CD4-positive, alpha-beta T cell treated with Interleukin-17A for 4 hours (primary cell): ENCODE measurements at regions not wholly inside any gene's neighbourhood (a gene's known extent, or its start where the extent isn't known, plus 50 kb on each side); places are given as distances from the start of the nearest gene placed in this dataset.
A peak's percentile ranks its signal among the peaks of the same experiment; 100 is the strongest.
"Not testable (repeated sequence)": the region's sequence is repeated elsewhere in the genome, so short reads cannot be mapped to it uniquely, and the experiment has no call there.

ENCODE experiments used
- DNase-seq: peaks from one replicate; pipeline ENCODE4 v3.0.0-alpha.2; 2020; ENCODE audit warnings: mixed read lengths

DNA sequence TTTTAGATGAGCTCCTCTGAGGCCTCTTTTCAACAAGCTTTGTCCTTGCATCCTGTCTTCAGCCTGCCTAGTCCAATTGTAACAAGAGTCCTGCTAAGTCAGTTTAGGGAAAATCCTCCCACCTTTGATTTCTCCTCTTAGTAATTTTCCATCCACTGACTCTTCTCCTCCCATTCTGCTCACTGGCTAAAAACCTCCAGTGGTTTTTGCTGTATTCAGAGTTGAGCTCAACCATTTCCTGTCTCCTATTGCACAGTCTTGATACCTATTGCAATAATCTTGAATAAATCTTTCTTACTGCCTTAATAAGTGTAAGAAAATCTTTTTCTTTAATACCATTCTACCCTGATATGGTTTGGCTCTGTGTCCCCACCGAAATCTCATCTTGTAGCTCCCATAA is 117.8 kb upstream of the ENPP6 start:
- no peak for DNase-seq

- not testable (repeated sequence) for DNase-seq
These were observed 115.8 kb upstream of the ENPP6 start for GRCh38 chr4:184333446-184333845.

- DNase-seq: no peak
These were observed 113.8 kb upstream of the ENPP6 start for GRCh38 chr4:184331268-184331995.

DNA sequence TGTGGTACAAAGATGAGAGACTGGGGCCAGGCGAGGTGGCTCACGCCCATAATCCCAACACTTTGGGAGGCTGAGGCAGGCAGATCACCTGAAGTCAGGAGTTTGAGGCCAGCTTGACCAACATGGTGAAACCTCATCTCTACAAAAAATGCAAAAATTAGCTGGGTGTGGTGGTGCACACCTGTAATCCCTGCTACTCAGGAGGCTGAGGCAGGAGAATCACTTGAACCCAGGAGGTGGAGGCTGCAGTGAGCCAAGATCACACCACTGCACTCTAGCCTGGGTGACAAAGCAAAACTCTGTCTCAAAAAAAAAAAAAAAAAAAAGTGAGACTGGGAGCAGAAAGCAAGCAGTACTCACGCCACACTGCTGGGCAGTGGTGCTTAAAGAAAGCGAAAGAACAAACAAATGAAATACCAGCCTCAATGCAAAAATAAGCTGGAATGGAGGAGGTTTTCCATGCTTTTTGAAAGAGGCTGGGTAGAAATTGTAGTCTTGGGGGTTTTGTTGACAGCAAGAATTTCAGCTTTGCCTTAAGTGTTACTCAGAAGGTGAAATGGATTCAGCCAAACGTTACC is 112.9 kb upstream of the ENPP6 start:
- not testable (repeated sequence) for DNase-seq

GRCh38 chr4:184329659-184330400 is 112.2 kb upstream of the ENPP6 start:
- DNase-seq: no peak

- no peak for DNase-seq
These were observed 111.6 kb upstream of the ENPP6 start for GRCh38 chr4:184329235-184329634.

DNA sequence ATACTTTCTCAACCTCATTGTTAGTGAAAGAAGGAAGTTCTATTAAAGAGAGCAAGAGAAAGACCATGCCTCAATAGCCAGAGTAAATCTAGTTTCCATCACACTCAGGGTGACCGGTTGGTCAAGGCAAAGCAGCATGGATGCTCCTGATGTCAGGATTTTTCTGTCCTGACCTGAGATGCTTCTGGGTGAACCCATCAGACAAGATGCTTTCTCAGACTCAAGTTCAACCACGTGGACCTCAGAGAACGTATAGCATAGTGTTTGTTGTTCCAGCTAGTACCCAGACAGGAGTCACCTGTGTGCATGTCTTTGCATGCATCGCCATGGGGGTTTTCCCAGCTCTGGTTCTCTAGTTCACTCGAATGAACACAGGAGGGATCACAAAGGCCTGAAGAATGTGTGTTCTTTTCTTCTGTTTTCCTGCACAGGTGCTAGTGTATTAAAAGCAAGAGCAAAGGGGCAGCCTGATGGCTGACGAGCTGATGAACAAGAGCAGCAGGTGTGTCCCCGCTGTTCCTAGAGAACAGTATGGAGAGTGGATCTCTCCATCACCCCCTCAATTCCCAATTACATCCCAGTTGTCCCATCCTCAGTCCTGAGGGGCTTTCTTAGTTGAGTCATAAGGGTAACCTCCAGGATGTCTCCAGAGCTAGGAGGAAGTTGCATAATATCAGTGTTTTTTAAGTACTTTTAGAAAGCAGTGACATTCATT is 110.5 kb upstream of the ENPP6 start:
- DNase-seq: no peak

DNA sequence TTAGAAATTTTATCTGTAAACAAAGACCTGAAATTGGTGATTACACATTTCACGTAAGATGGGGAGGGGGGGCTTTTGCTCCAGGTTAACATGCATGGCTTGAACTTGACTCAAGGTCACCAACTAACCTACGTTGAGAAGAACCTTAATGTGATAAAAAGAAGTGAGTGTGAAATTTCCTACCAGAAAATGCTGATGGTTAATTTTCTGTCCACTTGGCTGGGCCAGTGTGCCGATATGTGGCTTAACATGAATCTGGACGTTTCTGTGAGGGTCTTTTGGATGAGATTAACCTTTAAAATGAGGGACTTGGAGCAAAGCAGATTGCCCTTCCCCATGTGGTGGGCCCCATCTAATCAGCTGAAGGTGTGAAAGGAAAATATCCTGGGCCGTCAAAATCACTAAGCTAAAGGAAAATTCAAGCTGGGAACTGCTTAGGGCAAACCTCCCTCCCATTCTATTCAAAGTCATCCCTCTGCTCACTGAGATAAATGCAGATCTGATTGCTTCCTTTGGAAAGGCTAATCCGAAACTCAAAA is 107.3 kb upstream of the ENPP6 start:
- no peak for DNase-seq

- DNase-seq: no peak
These were observed 104.8 kb upstream of the ENPP6 start for GRCh38 chr4:184322328-184323025.

- no peak for DNase-seq
These were observed 103.0 kb upstream of the ENPP6 start for GRCh38 chr4:184320631-184321030.

GRCh38 chr4:184318852-184319251 is 101.2 kb upstream of the ENPP6 start:
- no peak for DNase-seq

GRCh38 chr4:184317234-184317918 is 99.7 kb upstream of the ENPP6 start:
- no peak for DNase-seq

DNA sequence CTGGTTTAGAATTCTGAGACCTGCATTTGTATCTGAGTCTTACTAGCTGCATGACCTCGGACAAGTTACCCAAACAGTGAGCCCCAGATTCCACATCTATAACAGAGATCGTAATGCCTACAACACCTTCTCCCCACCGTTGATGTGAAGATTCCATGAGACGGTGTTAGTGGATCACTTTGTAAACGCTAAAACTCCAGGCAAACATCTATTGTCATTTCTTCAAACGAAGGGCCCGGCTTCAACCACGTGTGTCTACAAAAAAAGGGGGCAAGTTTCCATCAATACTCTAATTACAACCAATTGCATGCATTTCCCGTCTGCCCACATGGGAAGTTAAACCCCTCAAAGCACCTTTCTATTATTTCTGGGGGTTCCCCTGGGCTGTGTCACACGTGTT is 99.1 kb upstream of the ENPP6 start:
- no peak for DNase-seq

DNA sequence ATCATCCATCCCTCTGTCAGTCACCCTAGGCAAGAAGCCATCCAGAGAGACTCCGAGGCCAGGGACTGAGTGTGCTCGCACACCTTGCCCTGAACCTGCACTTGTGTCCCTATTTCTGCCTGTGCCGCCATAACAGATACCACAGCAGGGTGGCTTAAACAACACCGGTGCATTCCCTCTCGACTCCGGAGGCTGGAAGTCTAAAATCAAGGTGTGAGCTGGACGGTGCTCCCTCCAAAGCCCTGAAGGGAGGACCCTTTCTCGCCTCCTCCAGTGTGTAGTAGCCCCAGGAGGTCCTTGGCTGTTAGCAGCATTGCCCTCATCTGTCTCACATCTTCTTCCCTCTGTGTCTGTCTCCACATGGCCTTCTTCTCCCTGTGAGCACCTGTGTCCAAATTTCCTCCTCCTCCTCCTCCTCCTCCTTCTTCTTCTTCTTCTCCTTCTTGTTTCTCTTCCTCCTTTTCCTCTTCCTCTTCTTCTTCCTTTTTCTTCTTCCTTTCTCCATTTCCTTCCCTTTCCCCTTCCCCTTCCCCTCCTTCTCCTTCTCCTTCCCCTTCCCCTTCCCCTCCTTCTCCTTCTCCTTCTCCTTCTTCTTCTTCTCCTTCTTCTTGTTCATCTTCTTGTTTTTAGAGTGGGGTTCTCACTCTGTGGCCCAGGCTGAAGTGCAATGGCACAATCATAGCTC is 98.1 kb upstream of the ENPP6 start:
- no peak for DNase-seq

GRCh38 chr4:184313702-184314659 is 96.3 kb upstream of the ENPP6 start:
- DNase-seq: no peak

DNA sequence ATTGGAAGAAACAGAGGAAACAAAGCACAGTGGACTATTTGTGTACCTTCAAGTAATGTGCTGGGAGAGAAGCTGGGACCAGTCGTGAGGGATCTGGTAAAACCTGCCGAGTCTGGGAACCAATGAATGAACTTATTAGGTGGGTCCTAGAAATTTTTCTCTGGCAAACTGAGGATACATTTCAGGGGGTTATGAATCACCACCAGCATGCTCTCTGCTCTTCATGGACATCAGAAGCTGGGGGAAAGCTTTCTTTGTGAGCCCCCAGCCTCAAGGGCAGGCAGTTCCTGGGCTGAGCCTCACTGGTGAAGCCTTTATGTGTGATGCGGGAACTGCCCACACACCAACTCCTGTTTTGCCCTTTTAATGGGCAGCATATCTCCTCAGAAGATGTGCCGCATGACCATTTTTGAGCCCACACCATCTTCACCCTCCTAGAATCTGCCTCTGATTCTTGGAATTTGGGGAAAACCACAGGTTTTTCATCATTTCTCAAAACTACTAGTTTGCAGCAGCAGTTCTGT is 95.4 kb upstream of the ENPP6 start:
- no peak for DNase-seq

DNA sequence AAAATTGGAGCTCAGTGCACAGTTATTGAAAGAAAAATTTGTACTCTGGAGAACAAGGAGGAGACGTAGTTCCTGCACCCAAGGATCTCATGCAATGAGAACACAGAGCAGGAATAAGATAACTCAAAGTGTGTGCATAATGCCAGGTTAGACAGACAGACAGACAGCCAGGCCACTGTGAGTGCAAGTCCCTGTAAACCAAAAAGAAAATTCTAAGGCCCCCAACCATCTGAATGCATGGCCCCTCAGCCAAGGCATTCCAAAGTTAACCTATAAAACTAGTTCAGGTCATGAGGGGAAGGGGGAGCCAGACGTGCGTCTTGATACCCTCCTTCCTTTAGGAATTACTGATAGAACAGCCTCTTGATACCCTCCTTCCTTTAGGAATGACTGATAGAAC is 94.5 kb upstream of the ENPP6 start:
- no peak for DNase-seq

GRCh38 chr4:184310881-184311709 is 93.4 kb upstream of the ENPP6 start:
- no peak for DNase-seq

DNA sequence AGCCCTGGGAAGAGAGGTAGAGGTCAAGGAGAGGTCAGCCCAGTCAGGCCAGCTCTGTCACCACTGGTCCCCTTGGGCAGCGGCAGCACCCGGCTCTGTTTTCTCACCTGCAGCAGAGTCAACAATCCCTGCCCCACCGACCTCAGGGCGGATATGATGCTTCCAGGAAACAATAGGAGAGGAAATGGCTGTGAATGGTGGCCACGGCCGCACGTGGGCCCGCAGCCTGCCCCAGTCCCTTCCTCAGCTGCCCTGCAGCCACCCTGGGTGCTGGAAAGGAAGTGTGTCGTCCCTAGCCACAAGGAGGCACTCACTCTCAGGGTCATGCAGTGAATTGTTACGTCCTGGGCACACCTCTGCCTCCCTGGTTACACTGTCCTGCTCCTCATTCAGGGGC is 92.5 kb upstream of the ENPP6 start:
- DNase-seq: peak; percentile 58
